CD4-positive, alpha-beta T cell treated with Interferon alpha-2 for 1 hour (primary cell): ENCODE measurements at regions not wholly inside any gene's neighbourhood (a gene's known extent, or its start where the extent isn't known, plus 50 kb on each side); places are given as distances from the start of the nearest gene placed in this dataset.
"Not testable (repeated sequence)": the region's sequence is repeated elsewhere in the genome, so short reads cannot be mapped to it uniquely, and the experiment has no call there.

Source experiments
- DNase-seq, 2 donors: peaks; one replicate each; pipeline ENCODE4 v3.0.0-alpha.2; 2020 to 2022

GRCh38 chr20:53814060-53814459 is 220.4 kb upstream of the ZNF217 start:
- no peak for DNase-seq

DNA sequence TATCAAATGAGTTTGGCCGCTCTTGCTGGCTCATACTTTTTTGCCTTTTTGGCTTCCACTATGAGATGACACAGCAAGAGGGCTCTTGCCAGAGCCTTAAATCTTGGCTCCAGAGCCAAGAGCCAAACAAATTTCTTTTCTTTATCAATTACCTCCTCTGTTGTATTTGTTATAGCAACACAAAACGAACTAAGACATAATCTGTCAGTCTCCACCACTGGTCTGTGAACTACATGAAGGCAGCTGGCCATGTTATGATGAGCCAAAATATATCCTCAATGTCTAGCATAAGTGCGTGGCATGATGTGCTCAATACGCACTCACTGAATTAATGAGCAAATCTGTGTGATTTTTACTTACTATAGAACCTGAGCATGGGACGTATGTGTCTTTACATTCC is 220.0 kb upstream of the ZNF217 start:
- no peak for DNase-seq

- no peak for DNase-seq
These were observed 217.9 kb upstream of the ZNF217 start for GRCh38 chr20:53811577-53811976.

GRCh38 chr20:53810661-53811355 is 217.2 kb upstream of the ZNF217 start:
- DNase-seq: no peak

- no peak for DNase-seq
These were observed 216.2 kb upstream of the ZNF217 start for GRCh38 chr20:53809728-53810365.

DNA sequence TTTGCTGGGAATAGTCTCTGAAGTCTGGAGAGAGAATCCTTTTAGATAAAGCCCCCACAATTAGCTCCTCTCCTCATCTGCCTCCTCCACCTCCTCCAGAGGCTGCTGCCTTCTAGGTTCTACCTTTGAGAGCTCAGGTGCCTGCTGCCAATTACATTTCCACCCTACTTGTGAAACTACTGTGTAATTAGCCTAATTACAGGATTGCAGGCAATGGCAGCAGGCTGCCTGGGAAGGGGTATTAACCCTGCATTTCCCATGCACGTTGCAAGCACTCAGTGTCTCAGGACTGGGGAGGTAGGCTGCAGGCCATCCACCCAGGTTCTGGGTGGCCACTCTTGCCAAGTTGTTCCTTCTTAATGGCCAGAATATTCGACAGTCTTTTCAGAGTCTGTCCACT is 215.6 kb upstream of the ZNF217 start:
- DNase-seq: no peak

GRCh38 chr20:53808733-53809132 is 215.1 kb upstream of the ZNF217 start:
- no peak for DNase-seq

- not testable (repeated sequence) for DNase-seq
These were observed 214.7 kb upstream of the ZNF217 start for GRCh38 chr20:53808302-53808701.

- no peak for DNase-seq
These were observed 213.2 kb upstream of the ZNF217 start for GRCh38 chr20:53806683-53807401.

GRCh38 chr20:53805895-53806384 is 212.3 kb upstream of the ZNF217 start:
- no peak for DNase-seq

DNA sequence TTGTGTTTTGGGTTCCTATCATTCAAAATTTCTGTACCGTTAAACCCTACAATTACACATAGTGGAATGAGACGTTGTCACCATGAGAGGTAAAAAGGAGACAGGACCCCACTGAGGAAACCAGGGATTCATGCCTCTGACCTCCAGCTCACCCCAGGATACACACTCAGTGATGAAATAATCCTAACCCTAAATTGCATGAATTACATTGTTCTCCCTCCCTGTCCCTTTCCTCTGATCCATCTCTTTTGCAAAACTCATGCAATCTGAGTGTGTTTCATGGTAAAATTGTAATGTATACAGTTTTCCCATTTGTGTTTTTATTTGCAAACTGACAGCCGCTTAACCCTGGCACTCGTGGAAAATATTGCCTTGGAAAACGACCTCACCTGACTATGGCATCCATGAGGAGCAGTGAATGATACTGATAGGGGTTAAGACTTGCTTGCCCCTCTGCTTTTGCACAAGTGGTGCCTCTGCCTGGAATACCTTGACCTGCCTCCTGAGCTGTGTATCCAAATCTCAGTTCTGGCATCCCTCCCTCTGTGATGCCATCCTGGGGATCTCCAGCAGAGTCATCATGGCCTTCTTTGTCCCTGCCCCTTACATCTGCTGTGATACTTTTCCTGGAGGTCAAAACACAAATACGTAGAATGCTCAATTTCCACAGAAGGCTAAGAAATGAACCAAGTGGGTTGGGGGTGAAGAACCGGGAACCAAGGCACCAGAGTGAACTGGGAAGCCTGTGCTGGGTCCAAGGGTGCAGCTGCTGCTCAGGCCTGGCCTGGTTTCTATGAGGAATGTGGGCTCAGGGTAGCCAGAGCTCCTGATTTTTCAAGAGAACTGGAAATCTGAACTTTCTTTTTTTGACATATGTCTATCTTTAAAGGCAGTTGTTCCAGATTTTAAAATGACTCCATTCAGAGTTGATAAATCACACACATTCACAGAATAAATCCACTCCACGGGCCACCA is 211.6 kb upstream of the ZNF217 start:
- no peak for DNase-seq

GRCh38 chr20:53804308-53804707 is 210.7 kb upstream of the ZNF217 start:
- not testable (repeated sequence) for DNase-seq

GRCh38 chr20:53803492-53804155 is 210.0 kb upstream of the ZNF217 start:
- DNase-seq: no peak

GRCh38 chr20:53801609-53802370 is 208.2 kb upstream of the ZNF217 start:
- no peak for DNase-seq

DNA sequence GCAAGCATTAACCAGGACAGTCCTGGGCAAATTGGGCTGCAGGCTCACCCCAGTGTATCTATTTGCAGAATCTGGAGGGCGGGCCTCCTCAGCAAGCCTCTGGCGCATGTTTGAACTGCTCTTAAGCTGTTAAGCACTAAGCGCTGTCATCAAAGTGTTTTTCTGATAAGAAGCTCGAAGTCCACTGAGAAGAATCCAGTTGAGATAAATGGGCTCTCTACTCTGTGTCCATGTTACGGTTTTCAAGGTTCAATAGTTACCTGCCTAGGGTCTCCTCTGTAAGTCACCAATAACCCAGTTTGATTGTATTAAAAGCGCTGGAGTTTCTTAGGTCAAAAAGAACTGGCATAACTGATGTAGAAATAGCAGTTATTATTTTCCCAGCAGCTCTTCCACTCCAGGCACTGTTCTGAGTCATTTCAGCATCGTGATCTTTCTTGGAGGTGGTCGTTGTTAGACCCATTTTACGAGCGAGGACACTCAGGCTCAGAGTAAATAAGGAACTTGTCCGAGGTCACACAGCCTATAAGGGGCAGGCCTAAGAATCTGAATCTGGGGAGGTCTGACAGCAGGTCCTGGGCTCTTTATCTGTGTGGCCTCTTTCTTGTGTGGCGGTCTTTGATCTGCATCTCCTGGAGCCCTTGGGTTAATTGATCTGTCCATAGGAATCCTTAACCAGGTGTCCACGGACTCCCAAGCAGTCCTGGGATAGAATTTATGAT is 207.4 kb upstream of the ZNF217 start:
- no peak for DNase-seq

DNA sequence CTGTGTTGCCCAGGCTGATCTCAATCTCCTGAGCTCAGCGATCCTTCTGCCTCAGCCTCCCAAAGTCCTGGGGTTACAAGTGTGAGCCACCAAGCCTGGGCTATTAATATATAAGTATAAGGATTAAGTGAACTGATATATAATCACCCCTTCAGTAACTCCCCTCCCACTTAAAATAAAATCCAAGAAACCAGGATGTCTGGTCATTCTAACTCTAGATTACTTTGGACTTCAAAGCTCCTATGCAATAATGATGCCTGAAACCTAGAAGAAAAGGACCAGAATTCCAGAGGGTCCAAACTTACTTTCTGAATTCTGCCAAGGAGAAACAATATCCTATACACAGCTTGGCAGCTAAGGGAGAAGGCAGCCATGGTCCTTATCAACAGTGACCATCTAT is 206.8 kb upstream of the ZNF217 start:
- DNase-seq: no peak

DNA sequence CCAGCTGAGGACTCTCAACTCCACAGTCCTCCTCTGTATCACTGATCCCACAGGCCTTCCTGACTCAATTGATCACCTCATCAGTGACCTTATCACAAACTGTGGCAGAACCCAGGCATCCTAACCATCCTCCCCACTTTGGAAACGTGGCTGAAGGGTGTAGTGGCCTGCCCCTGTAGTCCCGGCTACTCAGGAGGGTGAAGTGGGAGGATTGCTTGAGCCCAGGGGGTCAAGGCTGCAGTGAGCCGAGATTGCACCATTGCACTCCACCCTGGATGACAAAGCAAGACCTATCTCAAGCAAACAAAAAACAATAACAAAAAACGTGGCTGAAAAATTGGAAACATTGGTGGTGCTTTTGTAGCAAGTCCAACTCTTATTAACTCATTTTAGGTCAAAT is 203.4 kb upstream of the ZNF217 start:
- no peak for DNase-seq

DNA sequence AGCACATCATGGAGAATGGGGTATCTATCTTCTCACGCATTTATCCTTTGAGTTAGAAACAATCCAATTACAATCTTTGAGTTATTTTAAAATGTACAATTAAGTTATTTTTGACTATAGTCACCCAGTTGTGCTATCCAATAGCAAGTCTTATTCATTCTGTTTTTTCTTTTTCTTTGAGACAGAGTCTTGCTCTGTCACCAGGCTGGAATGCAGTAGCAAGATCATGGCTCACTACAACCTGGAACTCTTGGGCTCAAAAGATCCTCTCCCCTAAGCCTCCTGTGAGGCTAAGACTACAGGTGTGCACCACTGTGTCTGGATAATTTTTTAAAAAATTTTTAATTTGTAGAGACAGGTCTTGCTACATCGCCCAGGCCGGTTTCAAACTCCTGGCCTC is 201.5 kb upstream of the ZNF217 start:
- DNase-seq: no peak

GRCh38 chr20:53794529-53795115 is 201.0 kb upstream of the ZNF217 start:
- DNase-seq: no peak

DNA sequence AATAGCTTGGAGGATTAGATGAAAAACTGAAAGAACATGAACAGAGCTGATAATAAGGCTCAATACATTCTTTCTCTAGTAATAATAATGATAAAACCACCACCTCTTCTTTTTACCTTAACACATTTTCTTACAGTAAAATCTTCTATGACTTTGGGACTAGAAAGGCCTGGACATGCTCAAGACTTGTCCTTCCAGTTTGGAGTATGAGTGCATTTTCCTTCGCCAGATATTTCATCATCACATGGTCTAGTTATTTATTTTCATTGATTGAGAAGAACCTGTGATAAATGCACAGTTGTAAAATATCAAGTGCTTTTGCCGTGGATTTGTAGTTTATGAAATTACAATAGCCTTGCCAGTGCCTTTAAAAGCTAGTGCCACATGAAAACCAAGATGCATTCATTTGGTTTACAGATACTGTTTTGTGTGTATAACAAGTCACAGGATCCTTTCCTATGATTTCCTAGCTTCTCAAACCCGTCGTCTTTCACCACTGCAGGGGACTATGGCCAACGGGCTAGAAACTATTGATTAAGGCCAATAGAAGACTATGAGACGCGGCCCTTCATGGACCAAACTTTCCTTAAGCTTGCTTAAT is 200.2 kb upstream of the ZNF217 start:
- DNase-seq: no peak
